ENCODE measurements at regions not wholly inside any gene's neighbourhood (a gene's known extent, or its start where the extent isn't known, plus 50 kb on each side); places are given as distances from the start of the nearest gene placed in this dataset.

DNA sequence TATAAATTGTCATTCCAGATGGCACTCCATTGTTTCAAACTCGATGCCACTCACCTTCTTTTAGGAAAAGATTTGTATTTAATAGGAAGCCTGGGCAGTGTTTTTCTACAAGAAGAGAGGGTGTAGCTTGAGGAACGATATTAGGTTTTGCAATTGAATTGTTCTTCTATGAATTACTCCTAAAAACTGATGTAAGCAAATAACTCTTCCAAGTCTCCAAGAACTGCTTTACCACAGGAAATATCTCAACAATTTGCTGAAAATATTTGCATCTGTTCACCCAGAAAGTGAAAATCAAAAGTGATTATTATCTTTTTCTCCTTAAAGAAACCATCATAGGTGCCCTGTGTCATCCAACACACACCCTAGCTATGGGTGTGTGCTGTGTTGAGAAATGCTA, 261.3 kb upstream of the MEOX2 start:
- TF ChIP-seq, protein P1, sequence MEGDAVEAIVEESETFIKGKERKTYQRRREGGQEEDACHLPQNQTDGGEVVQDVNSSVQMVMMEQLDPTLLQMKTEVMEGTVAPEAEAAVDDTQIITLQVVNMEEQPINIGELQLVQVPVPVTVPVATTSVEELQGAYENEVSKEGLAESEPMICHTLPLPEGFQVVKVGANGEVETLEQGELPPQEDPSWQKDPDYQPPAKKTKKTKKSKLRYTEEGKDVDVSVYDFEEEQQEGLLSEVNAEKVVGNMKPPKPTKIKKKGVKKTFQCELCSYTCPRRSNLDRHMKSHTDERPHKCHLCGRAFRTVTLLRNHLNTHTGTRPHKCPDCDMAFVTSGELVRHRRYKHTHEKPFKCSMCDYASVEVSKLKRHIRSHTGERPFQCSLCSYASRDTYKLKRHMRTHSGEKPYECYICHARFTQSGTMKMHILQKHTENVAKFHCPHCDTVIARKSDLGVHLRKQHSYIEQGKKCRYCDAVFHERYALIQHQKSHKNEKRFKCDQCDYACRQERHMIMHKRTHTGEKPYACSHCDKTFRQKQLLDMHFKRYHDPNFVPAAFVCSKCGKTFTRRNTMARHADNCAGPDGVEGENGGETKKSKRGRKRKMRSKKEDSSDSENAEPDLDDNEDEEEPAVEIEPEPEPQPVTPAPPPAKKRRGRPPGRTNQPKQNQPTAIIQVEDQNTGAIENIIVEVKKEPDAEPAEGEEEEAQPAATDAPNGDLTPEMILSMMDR (IDR thresholded peaks at IDR 0.05): no peak
- TF ChIP-seq EP300 (IDR thresholded peaks at IDR 0.05): no peak
- TF ChIP-seq POLR2A (IDR thresholded peaks at IDR 0.05): no peak

Measured in tibial nerve (tissue), 4 donors.